GM18861 (cell line): ENCODE measurements at regions not wholly inside any gene's neighbourhood (a gene's known extent, or its start where the extent isn't known, plus 50 kb on each side); places are given as distances from the start of the nearest gene placed in this dataset.
A peak's percentile ranks its signal among the peaks of the same experiment; 100 is the strongest.
"Not testable (repeated sequence)": the region's sequence is repeated elsewhere in the genome, so short reads cannot be mapped to it uniquely, and the experiment has no call there.

Source experiments
- ATAC-seq: cut with Tn5 transposase; IDR thresholded peaks from one replicate; pipeline ENCODE4 v1.9.1; 2021; ENCODE audit not compliant: unreplicated experiment

GRCh38 chr16:51869176-51869575 is 677.8 kb downstream of the TOX3 start:
- no peak for ATAC-seq

GRCh38 chr16:51868631-51869030 is 678.3 kb downstream of the TOX3 start:
- no peak for ATAC-seq

GRCh38 chr16:51867386-51868065 is 679.4 kb downstream of the TOX3 start:
- no peak for ATAC-seq

GRCh38 chr16:51864575-51864974 is 682.4 kb downstream of the TOX3 start:
- ATAC-seq = no peak

- no peak for ATAC-seq
Observed at GRCh38 chr16:51854401-51854951, 692.5 kb downstream of the TOX3 start.

- ATAC-seq = no peak
Observed at GRCh38 chr16:51853586-51853985, 693.4 kb downstream of the TOX3 start.

GRCh38 chr16:51852892-51853291 is 694.1 kb downstream of the TOX3 start:
- no peak for ATAC-seq

- ATAC-seq = no peak
Observed at GRCh38 chr16:51851111-51851510, 695.8 kb downstream of the TOX3 start.

GRCh38 chr16:51849715-51850114 is 697.2 kb downstream of the TOX3 start:
- no peak for ATAC-seq

- no peak for ATAC-seq
Observed at GRCh38 chr16:51845586-51846305, 694.7 kb upstream of the SALL1 start.

- ATAC-seq = no peak
Observed at GRCh38 chr16:51839727-51840462, 688.8 kb upstream of the SALL1 start.

- ATAC-seq = no peak
Observed at GRCh38 chr16:51834794-51835193, 683.7 kb upstream of the SALL1 start.

- ATAC-seq = no peak
Observed at GRCh38 chr16:51834133-51834532, 683.1 kb upstream of the SALL1 start.

GRCh38 chr16:51831595-51832367 is 680.7 kb upstream of the SALL1 start:
- ATAC-seq = peak; percentile 41

- ATAC-seq = not testable (repeated sequence)
Observed at GRCh38 chr16:51831034-51831433, 680.0 kb upstream of the SALL1 start.

- ATAC-seq = no peak
Observed at GRCh38 chr16:51825779-51826178, 674.7 kb upstream of the SALL1 start.

GRCh38 chr16:51822471-51822870 is 671.4 kb upstream of the SALL1 start:
- no peak for ATAC-seq

GRCh38 chr16:51821527-51821926 is 670.5 kb upstream of the SALL1 start:
- no peak for ATAC-seq

- ATAC-seq = no peak
Observed at GRCh38 chr16:51820176-51820575, 669.1 kb upstream of the SALL1 start.

- no peak for ATAC-seq
Observed at GRCh38 chr16:51818342-51818944, 667.4 kb upstream of the SALL1 start.
